ENCODE measurements at regions not wholly inside any gene's neighbourhood (a gene's known extent, or its start where the extent isn't known, plus 50 kb on each side); places are given as distances from the start of the nearest gene placed in this dataset.

DNA sequence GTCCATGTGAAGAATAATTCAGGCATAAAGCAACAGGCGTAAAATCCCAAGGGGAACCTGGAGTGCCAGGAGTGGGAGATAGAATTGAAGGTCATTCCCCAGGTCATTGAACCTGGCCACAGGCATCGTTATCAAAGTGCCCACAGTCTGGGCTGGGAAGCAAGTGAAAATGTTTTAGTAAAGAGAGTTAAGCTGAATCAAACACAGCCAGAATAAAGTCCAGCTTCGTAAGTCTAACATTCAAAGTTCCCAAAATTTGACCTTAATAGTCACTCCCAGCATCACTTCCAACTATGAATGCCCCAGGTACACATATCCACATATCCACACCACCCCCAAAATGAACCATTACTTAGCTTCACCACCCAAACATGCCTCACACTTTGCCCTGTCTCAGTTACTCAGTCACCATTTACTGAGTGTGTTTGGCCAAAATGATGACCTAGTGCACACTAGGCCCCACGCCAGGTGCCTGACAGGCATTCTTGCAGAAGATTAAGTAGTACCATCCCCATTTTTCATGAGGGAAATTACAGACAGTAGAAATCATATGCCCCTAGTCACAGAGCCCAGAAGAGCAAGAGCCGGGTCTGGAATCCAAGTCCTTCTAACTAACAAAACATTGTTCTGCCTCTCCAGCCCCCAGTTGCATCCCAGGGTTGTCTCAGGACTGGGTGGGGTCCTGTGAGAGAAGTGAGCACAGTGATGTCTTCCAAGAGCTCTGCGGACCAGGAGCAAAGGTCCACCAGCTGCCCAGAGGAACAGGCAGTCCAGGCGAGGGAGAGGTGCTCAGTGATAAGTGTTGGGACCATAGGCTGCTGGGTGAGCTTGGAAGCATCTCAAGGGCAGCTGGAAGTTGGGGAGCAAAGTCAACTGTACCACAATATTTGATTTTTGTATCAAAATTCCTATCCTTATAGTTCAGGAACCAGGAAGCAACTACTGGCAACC lies 65.2 kb upstream of the MYCN start:
- H2BK20ac ChIP-seq (ENCODE audit: low read length), result no peak overlapping the region
- H3K79me1 ChIP-seq (ENCODE audit: low read depth, low read length), result no peaks in the 10 kb centered on the region
- no peak overlapping the region for H3K27ac ChIP-seq (ENCODE audit: low read depth, low read length)
- H3K9ac ChIP-seq (replicated peaks in 1 of 4; ENCODE audit: extremely low read depth in 1 of 4, low read depth in 3 of 4, low read length in 3 of 4), result no peak overlapping the region
- no peak overlapping the region for H2BK15ac ChIP-seq (ENCODE audit: low read length)
- H3K4me3 ChIP-seq (ENCODE audit: extremely low read depth in 1 of 4, insufficient read depth in 2 of 4, low read depth in 3 of 4, low read length in 4 of 4), result no peak overlapping the region
- no peak overlapping the region for H3K14ac ChIP-seq (ENCODE audit: insufficient read length)
- H4K8ac ChIP-seq (ENCODE audit: extremely low read depth, insufficient read depth, low read length), result no peak overlapping the region; the same call in 1 of the 2 replicates
- no peak overlapping the region for H3K23ac ChIP-seq (ENCODE audit: insufficient read length)
- H3K4ac ChIP-seq (replicated peaks; ENCODE audit: insufficient read length, low read depth, low read length), result no peak overlapping the region
- H3K36me3 ChIP-seq (ENCODE audit: control insufficient read depth in 2 of 4, insufficient read depth in 4 of 4, low read length in 3 of 4), result no peaks in the 10 kb centered on the region
- DNase-seq (ENCODE audit: low read depth in 1 of 2, low spot score in 2 of 2) (no peak), FAIRE-seq (no peak)
- no peak overlapping the region for H2BK12ac ChIP-seq (ENCODE audit: low read depth, low read length)
- H3K9me3 ChIP-seq (ENCODE audit: insufficient read depth in 2 of 2, low read depth in 1 of 2, low read length in 1 of 2), result peaks cover 3 to 7% of the 10 kb centered on the region in 2 experiments; a peak in 2 of 4 replicates
- H2AFZ ChIP-seq (ENCODE audit: low read length), result no peak overlapping the region
- no peak overlapping the region for H2BK5ac ChIP-seq (ENCODE audit: low read depth, low read length)
- no peak overlapping the region for H4K5ac ChIP-seq (ENCODE audit: insufficient read length, low read depth, low read length)
- no peaks in the 10 kb centered on the region for H3K23me2 ChIP-seq (ENCODE audit: low read depth, low read length)
- WGBS, 2 experiments (ENCODE audit: extremely low coverage in 1 of 2, insufficient coverage in 1 of 2, insufficient read length in 1 of 2, insufficient replicate concordance in 2 of 2, low coverage in 1 of 2, low lambda C conversion rate in 2 of 2, missing lambda C conversion rate in 1 of 2), result 85% methylated on average over 7 of the region's 7 CpGs; no CpG with 5 or more reads in 1 of the 2 experiments
- no peak overlapping the region for H4K91ac ChIP-seq (replicated peaks; ENCODE audit: insufficient read length, low read length)
- no peaks in the 10 kb centered on the region for H3K27me3 ChIP-seq (replicated peaks in 1 of 4; ENCODE audit: control insufficient read depth in 3 of 4, extremely low read depth in 1 of 4, insufficient read depth in 3 of 4, low read length in 3 of 4)
- H3K56ac ChIP-seq (replicated peaks; ENCODE audit: insufficient read length, low read depth, low read length), result no peak overlapping the region
- H2BK120ac ChIP-seq (replicated peaks; ENCODE audit: low read depth, low read length), result no peak overlapping the region
- no peaks in the 10 kb centered on the region for H4K20me1 ChIP-seq (replicated peaks in 1 of 2; ENCODE audit: control insufficient read depth in 1 of 2, insufficient read depth in 2 of 2, low read length in 2 of 2)
- no peaks in the 10 kb centered on the region for H3K79me2 ChIP-seq (ENCODE audit: control insufficient read depth in 1 of 2, insufficient read depth in 2 of 2, low read length in 2 of 2)
- H3K4me1 ChIP-seq (replicated peaks in 1 of 4; ENCODE audit: control insufficient read depth in 3 of 4, insufficient read depth in 4 of 4, low read length in 3 of 4), result no peaks in the 10 kb centered on the region
- CTCF ChIA-PET (ENCODE audit: partially characterized antibody), result interaction anchor here (0.7 to 1.5 kb wide), 6 partner anchors 10 to 407 kb away, joined by 3 to 6 read pairs (median 3); no protein-coding TSS in a partner anchor
- POLR2A ChIA-PET (ENCODE audit: partially characterized antibody), result interaction anchor here (0.8 kb wide), 1 partner anchor 36 kb away, joined by 3 read pairs; no protein-coding TSS in a partner anchor
- H2AK5ac ChIP-seq (ENCODE audit: low read depth, low read length), result no peak overlapping the region
- no peak overlapping the region for H3K18ac ChIP-seq (ENCODE audit: extremely low read depth, low read length)
- no peak overlapping the region for H3K4me2 ChIP-seq (ENCODE audit: insufficient read depth in 1 of 2, low read depth in 2 of 2, low read length in 2 of 2)
- TF ChIP-seq MAFK (IDR thresholded peaks at IDR 0.05; ENCODE audit: low read depth, low read length), result no peak
- no peak for TF ChIP-seq CBX5 (IDR thresholded peaks at IDR 0.05; ENCODE audit: low read depth, low read length)
- no peak for TF ChIP-seq FOSL1 (IDR thresholded peaks at IDR 0.05; ENCODE audit: insufficient read depth, low read depth, low read length)
- TF ChIP-seq PHF8 (conservative IDR thresholded peaks at IDR 0.05; ENCODE audit: low read depth, low read length), result no peak
- TF ChIP-seq, protein P1, sequence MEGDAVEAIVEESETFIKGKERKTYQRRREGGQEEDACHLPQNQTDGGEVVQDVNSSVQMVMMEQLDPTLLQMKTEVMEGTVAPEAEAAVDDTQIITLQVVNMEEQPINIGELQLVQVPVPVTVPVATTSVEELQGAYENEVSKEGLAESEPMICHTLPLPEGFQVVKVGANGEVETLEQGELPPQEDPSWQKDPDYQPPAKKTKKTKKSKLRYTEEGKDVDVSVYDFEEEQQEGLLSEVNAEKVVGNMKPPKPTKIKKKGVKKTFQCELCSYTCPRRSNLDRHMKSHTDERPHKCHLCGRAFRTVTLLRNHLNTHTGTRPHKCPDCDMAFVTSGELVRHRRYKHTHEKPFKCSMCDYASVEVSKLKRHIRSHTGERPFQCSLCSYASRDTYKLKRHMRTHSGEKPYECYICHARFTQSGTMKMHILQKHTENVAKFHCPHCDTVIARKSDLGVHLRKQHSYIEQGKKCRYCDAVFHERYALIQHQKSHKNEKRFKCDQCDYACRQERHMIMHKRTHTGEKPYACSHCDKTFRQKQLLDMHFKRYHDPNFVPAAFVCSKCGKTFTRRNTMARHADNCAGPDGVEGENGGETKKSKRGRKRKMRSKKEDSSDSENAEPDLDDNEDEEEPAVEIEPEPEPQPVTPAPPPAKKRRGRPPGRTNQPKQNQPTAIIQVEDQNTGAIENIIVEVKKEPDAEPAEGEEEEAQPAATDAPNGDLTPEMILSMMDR (IDR thresholded peaks at IDR 0.05; ENCODE audit: control extremely low read depth in 1 of 3, insufficient read depth in 1 of 3, low read depth in 1 of 3, low read length in 3 of 3), result no peak
- no peak for TF ChIP-seq CHD1 (IDR thresholded peaks at IDR 0.05; ENCODE audit: low read depth, low read length)
- TF ChIP-seq BRCA1 (IDR thresholded peaks at IDR 0.05; ENCODE audit: low read depth, low read length), result no peak
- TF ChIP-seq POLR2AphosphoS5 (IDR thresholded peaks at IDR 0.05; ENCODE audit: low read depth, low read length), result no peak
- TF ChIP-seq TCF12 (IDR thresholded peaks at IDR 0.05; ENCODE audit: low read depth, low read length), result no peak
- TF ChIP-seq ASH2L (IDR thresholded peaks at IDR 0.05; ENCODE audit: low read length), result no peak
